Stomach (tissue), 8 donors: ENCODE measurements at regions not wholly inside any gene's neighbourhood (a gene's known extent, or its start where the extent isn't known, plus 50 kb on each side); places are given as distances from the start of the nearest gene placed in this dataset.
"Not testable (repeated sequence)": the region's sequence is repeated elsewhere in the genome, so short reads cannot be mapped to it uniquely, and the experiment has no call there.

Experiments used
- DNase-seq, 2 donors: peaks; one replicate each; pipeline versions ENCODE4 v3.0.0 to v3.0.0-alpha.2; 2013 to 2019
- H3K27ac ChIP-seq, 5 donors: fragments of 200-600 bp in 4 of 5; sonication (generic) in 4 of 5; one replicate each; pipeline ENCODE4 v1.5.1; 2013 to 2019; ENCODE audit warnings: mild to moderate bottlenecking in 1 of 5, moderate library complexity in 1 of 5
- H3K27me3 ChIP-seq, 3 donors: fragments of 200-600 bp; sonication (generic); one replicate each; pipeline ENCODE4 v1.5.1; 2017 to 2019; ENCODE audit warnings: mixed run types in 1 of 3
- H3K36me3 ChIP-seq, 4 donors: fragments of 200-600 bp; sonication (generic); 1 replicate in 3 of 4; 2 replicates in 1 of 4; pipeline ENCODE4 v1.5.1; 2016 to 2019
- H3K4me1 ChIP-seq, 4 donors: fragments of 200-600 bp; sonication (generic); one replicate each; pipeline ENCODE4 v1.5.1; 2016 to 2019
- H3K4me3 ChIP-seq, 4 donors: fragments of 200-600 bp; sonication (generic) in 3 of 4; one replicate each; pipeline ENCODE4 v1.5.1; 2016 to 2019; ENCODE audit warnings: mild to moderate bottlenecking in 1 of 4
- H3K9me3 ChIP-seq, 4 donors: fragments of 200-600 bp; sonication (generic); one replicate each; pipeline ENCODE4 v1.5.1; 2016 to 2019
- EP300 ChIP-seq: sonication (generic); formaldehyde crosslinking; IDR thresholded peaks from one replicate; pipeline ENCODE4 v1.6.1; 2017; ENCODE audit warnings: antibody characterized with exemption
- POLR2A ChIP-seq, 4 donors: fragments of 450-650 bp; IDR thresholded peaks; one replicate each; pipeline ENCODE4 v1.6.1; 2016; ENCODE audit warnings: antibody characterized with exemption in 4 of 4, control low read depth in 2 of 4, mild to moderate bottlenecking in 1 of 4, moderate library complexity in 1 of 4
- POLR2AphosphoS5 ChIP-seq, 3 donors: sonication (generic); formaldehyde crosslinking; IDR thresholded peaks; one replicate each; pipeline ENCODE4 v1.6.1; 2016; ENCODE audit warnings: antibody characterized with exemption in 3 of 3
- WGBS, 5 donors: extraction: QIAGEN DNeasy Blood & Tissue Kit in 3 of 5; methylation state at CpG; one replicate each; pipeline versions ENCODE4 v1.1.5 to v1.1.7; 2013 to 2018; 5-methylcytosine and 5-hydroxymethylcytosine counted together
- intact Hi-C: fragments of 100-400 bp; cut with DNase I; formaldehyde crosslinking; loops from one replicate; pipeline ENCODE4 v1.15.1; 2023; ENCODE audit warnings: low total_unique reads
- TF ChIP-seq, protein P1 (sequence below), 7 experiments: fragments of 450-650 bp in 4 of 7; fragments of 200-600 bp in 3 of 7; sonication (generic) in 3 of 7; IDR thresholded peaks; one replicate each; pipeline ENCODE4 v1.5.1; 2016 to 2019; ENCODE audit warnings: antibody characterized with exemption in 7 of 7, control low read depth in 2 of 7, mild to moderate bottlenecking in 1 of 7
- donor health status: healthy with polysubstance abuse.
- donor health status: Bipolar disorder and iron deficiency.
- donor health status: healthy.

DNA sequence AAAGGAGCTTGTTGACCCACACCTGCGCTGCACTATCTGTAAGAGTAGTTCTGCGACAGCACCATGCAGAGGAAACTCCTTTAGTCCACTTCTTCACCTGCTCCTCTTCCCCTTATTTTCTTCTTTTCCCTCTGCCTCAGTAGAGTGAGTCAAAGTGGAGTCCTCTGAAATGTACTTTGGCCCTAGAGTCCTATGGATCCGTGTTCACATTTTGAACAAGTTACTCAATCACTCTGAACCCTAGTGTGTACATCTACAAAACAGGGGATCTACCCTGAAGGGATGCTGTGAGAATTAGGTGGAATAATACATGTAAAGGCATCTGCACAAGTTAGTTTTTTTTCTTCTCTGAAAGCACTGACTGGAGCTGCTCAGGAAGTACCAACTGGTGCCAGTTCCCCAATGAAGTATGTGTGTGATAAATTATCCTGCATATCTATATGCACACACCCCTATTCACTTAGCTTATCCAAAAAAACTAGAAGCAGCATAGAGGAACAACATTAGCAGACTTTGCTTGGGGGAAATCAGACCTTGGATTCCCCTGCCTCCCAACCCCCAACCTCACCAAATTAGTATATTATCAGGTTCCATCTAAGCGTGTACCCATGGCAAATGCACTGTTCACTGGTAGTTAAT, 118.5 kb upstream of the FAM9C start:
- WGBS, 5 donors: 30 to 80% (median 61%) methylated on average over 4 of the region's 4 CpGs
- DNase-seq: no peak
- intact Hi-C loops: no loop called here

GRCh38 chrX:13159886-13160285, 115.5 kb upstream of the FAM9C start:
- DNase-seq: no peak
- Histone ChIP-seq H3K4me3 (no peak overlapping the region), H3K4me1 (peaks cover 0 to 34% (median 16%) of the 10 kb centered on the region in 4 donors), H3K9me3 (no peaks in the 10 kb centered on the region), H3K27me3 (no peaks in the 10 kb centered on the region), H3K36me3 (no peaks in the 10 kb centered on the region), H3K27ac (peak overlapping the region in 4 of 5 donors; percentile 67 to 84 (median 74))
- intact Hi-C loops: no loop called here
- TF ChIP-seq, protein P1, sequence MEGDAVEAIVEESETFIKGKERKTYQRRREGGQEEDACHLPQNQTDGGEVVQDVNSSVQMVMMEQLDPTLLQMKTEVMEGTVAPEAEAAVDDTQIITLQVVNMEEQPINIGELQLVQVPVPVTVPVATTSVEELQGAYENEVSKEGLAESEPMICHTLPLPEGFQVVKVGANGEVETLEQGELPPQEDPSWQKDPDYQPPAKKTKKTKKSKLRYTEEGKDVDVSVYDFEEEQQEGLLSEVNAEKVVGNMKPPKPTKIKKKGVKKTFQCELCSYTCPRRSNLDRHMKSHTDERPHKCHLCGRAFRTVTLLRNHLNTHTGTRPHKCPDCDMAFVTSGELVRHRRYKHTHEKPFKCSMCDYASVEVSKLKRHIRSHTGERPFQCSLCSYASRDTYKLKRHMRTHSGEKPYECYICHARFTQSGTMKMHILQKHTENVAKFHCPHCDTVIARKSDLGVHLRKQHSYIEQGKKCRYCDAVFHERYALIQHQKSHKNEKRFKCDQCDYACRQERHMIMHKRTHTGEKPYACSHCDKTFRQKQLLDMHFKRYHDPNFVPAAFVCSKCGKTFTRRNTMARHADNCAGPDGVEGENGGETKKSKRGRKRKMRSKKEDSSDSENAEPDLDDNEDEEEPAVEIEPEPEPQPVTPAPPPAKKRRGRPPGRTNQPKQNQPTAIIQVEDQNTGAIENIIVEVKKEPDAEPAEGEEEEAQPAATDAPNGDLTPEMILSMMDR (IDR thresholded peaks at IDR 0.05): no peak
- no peak for TF ChIP-seq POLR2A (IDR thresholded peaks at IDR 0.05)
- no peak for TF ChIP-seq EP300
- no peak for TF ChIP-seq POLR2AphosphoS5 (IDR thresholded peaks at IDR 0.05)

More for the DNA sequence above, 118.5 kb upstream of the FAM9C start:
- Histone ChIP-seq H3K27me3 (no peaks in the 10 kb centered on the region), H3K36me3 (no peaks in the 10 kb centered on the region), H3K27ac (peak overlapping the region; percentile 14 to 84 (median 65)), H3K4me1 (peaks cover 0 to 34% (median 20%) of the 10 kb centered on the region in 4 donors), H3K4me3 (no peak overlapping the region), H3K9me3 (no peaks in the 10 kb centered on the region)
- TF ChIP-seq POLR2A (IDR thresholded peaks at IDR 0.05): no peak
- TF ChIP-seq EP300: no peak
- TF ChIP-seq POLR2AphosphoS5 (IDR thresholded peaks at IDR 0.05): no peak
- TF ChIP-seq, protein P1 (IDR thresholded peaks at IDR 0.05): no peak

GRCh38 chrX:13158911-13159310, 114.5 kb upstream of the FAM9C start:
- no peak for DNase-seq
- intact Hi-C loops: no loop called here
- TF ChIP-seq POLR2A (IDR thresholded peaks at IDR 0.05) (no peak), POLR2AphosphoS5 (IDR thresholded peaks at IDR 0.05) (no peak), EP300 (no peak)
- TF ChIP-seq, protein P1 (IDR thresholded peaks at IDR 0.05): no peak
- no peak overlapping the region for H3K27ac ChIP-seq
- H3K9me3 ChIP-seq: peaks cover 0 to 7% (median 0%) of the 10 kb centered on the region in 4 donors
- H3K36me3 ChIP-seq: no peaks in the 10 kb centered on the region
- H3K4me3 ChIP-seq: no peak overlapping the region
- H3K27me3 ChIP-seq: no peaks in the 10 kb centered on the region
- peaks cover 0 to 34% (median 16%) of the 10 kb centered on the region in 4 donors for H3K4me1 ChIP-seq

DNA sequence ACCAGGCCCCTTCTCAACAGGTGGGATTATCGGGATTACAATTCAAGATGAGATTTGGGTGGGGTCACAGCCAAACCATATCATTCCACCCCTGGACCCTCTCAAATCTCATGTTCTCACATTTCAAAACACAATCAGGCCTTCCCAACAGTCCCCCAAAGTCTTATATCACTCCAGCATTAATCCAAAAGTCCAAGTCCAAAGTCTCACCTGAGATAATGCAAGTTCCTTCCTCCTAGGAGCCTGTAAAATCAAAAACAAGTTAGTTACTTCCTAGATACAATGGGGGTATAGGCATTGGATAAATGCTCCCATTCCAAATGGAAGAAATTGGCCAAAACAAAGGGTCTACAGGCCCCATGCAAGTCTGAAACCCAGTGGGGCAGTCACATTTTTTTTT, 111.1 kb upstream of the FAM9C start:
- intact Hi-C loops, H3K27me3 ChIP-seq, H3K4me3 ChIP-seq, H3K9me3 ChIP-seq, DNase-seq, H3K36me3 ChIP-seq, H3K27ac ChIP-seq: not testable (repeated sequence)
- WGBS, 5 donors: 92 to 100% (median 100%) methylated on average over 1 of the region's 1 CpG
- H3K4me1 ChIP-seq: peaks cover 0 to 13% (median 4%) of the 10 kb centered on the region in 4 donors

DNA sequence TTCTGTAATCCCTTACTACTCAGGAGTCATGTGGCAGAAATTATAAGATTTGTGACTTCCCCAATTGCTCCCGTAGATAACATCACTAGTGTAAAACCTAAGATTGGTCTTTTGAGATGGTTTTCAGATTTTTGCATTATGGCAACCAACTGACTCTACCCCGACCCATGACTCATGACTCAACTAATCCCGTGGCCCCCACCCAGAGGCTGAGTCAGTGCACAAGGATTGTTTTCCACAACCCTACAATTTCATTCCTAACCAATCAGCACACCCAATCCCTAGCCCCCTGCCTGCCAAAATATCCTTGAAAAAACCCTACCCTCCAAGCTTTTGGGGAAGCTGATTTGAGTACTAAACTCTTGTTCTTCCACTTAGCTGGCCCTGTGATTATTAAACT, 109.4 kb upstream of the FAM9C start:
- H3K9me3 ChIP-seq: peaks cover 0 to 9% (median 0%) of the 10 kb centered on the region in 4 donors
- whole genome bisulfite sequencing, 5 donors: 71 to 91% (median 87%) methylated on average over 3 of the region's 3 CpGs
- intact Hi-C loops: no loop called here
- H3K27ac ChIP-seq: no peak overlapping the region
- DNase-seq: no peak
- H3K36me3 ChIP-seq: no peaks in the 10 kb centered on the region
- no peaks in the 10 kb centered on the region for H3K4me1 ChIP-seq
- no peak overlapping the region for H3K4me3 ChIP-seq
- TF ChIP-seq POLR2A (IDR thresholded peaks at IDR 0.05) (no peak), EP300 (no peak), POLR2AphosphoS5 (IDR thresholded peaks at IDR 0.05) (no peak)
- TF ChIP-seq, protein P1 (IDR thresholded peaks at IDR 0.05): no peak
- H3K27me3 ChIP-seq: no peaks in the 10 kb centered on the region
